Suprapubic skin (tissue), 4 donors: ENCODE measurements at regions not wholly inside any gene's neighbourhood (a gene's known extent, or its start where the extent isn't known, plus 50 kb on each side); places are given as distances from the start of the nearest gene placed in this dataset.

ENCODE experiments used
- DNase-seq, 2 donors: peaks; one replicate each; pipeline ENCODE4 v3.0.0-alpha.2; 2019; ENCODE audit warnings: low spot score in 2 of 2
- H3K27ac ChIP-seq: fragments of 200-600 bp; sonication (generic); one replicate; pipeline ENCODE4 v1.5.1; 2019
- H3K27me3 ChIP-seq: fragments of 200-600 bp; sonication (generic); one replicate; pipeline ENCODE4 v1.5.1; 2019
- H3K36me3 ChIP-seq: fragments of 200-600 bp; sonication (generic); one replicate; pipeline ENCODE4 v1.5.1; 2019
- H3K4me1 ChIP-seq: fragments of 200-600 bp; sonication (generic); one replicate; pipeline ENCODE4 v1.5.1; 2019
- H3K4me3 ChIP-seq: fragments of 200-600 bp; sonication (generic); one replicate; pipeline ENCODE4 v1.5.1; 2019; ENCODE audit warnings: mild to moderate bottlenecking
- H3K9me3 ChIP-seq: fragments of 200-600 bp; sonication (generic); one replicate; pipeline ENCODE4 v1.5.1; 2019
- EP300 ChIP-seq: sonication (generic); formaldehyde crosslinking; IDR thresholded peaks from one replicate; pipeline ENCODE4 v1.6.1; 2017; ENCODE audit warnings: antibody characterized with exemption
- POLR2A ChIP-seq, 2 donors: fragments of 450-650 bp; IDR thresholded peaks; one replicate each; pipeline ENCODE4 v1.6.1; 2017; ENCODE audit warnings: antibody characterized with exemption in 2 of 2, mild to moderate bottlenecking in 2 of 2, moderate library complexity in 2 of 2
- POLR2AphosphoS5 ChIP-seq, 3 donors: sonication (generic); formaldehyde crosslinking; IDR thresholded peaks; one replicate each; pipeline ENCODE4 v1.6.1; 2017; ENCODE audit warnings: antibody characterized with exemption in 3 of 3
- WGBS: methylation state at CpG from one replicate; pipeline ENCODE4 v1.1.5; 2018; 5-methylcytosine and 5-hydroxymethylcytosine counted together
- TF ChIP-seq, protein P1 (sequence below), 2 donors: fragments of 200-600 bp in 1 of 2; fragments of 450-650 bp in 1 of 2; sonication (generic) in 1 of 2; IDR thresholded peaks; one replicate each; pipeline ENCODE4 v1.5.1; 2016 to 2019; ENCODE audit warnings: antibody characterized with exemption in 2 of 2, mild to moderate bottlenecking in 1 of 2, moderate library complexity in 1 of 2

DNA sequence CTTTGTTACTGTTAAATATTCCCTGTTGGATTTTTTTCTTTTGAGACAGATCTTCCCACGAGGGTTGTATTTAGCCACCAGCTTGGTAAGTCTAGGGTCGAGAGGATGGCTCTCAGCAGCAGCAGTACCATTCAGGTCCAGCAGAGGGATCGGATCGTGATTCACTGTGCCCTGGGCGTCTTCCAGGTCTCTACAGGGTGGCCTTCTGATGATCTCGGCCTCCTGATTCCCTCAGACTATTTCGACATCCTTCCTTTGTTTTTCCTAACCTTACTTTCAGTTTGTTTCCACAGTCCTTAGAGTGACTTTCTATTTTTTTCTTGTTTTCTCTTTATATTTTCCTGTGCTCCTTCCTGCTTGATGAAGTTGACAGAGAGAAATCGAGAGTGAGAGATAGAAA, 1436.9 kb downstream of the UQCRFS1 start:
- Histone ChIP-seq H3K4me3 (no peak overlapping the region), H3K4me1 (no peaks in the 10 kb centered on the region)
- WGBS: 93% methylated on average over 8 of the region's 8 CpGs

DNA sequence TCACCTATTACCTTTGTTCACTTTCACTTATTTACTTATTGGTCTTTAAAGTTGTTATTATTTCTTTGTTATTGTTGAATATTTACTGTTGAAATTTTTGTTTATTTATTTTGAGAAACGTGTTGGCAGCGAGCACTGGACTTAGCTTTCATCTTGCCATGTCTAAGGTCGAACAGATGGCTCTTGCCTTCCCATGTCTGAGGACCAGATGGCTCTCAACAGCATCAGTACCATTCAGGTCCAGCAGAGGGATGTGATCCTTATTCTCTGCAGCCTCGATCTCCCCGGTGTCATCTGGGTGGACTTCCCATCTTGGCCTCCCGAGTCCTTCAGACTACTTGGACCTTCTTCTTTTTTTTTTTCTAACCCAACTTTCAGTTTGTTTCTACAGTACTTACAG, 1437.6 kb downstream of the UQCRFS1 start:
- DNase-seq: no peak
- 95% methylated on average over 6 of the region's 6 CpGs for WGBS

More for the DNA sequence above, 1436.9 kb downstream of the UQCRFS1 start:
- no peaks in the 10 kb centered on the region for H3K27me3 ChIP-seq
- no peaks in the 10 kb centered on the region for H3K36me3 ChIP-seq
- no peak for DNase-seq
- TF ChIP-seq, protein P1, sequence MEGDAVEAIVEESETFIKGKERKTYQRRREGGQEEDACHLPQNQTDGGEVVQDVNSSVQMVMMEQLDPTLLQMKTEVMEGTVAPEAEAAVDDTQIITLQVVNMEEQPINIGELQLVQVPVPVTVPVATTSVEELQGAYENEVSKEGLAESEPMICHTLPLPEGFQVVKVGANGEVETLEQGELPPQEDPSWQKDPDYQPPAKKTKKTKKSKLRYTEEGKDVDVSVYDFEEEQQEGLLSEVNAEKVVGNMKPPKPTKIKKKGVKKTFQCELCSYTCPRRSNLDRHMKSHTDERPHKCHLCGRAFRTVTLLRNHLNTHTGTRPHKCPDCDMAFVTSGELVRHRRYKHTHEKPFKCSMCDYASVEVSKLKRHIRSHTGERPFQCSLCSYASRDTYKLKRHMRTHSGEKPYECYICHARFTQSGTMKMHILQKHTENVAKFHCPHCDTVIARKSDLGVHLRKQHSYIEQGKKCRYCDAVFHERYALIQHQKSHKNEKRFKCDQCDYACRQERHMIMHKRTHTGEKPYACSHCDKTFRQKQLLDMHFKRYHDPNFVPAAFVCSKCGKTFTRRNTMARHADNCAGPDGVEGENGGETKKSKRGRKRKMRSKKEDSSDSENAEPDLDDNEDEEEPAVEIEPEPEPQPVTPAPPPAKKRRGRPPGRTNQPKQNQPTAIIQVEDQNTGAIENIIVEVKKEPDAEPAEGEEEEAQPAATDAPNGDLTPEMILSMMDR (IDR thresholded peaks at IDR 0.05): no peak
- TF ChIP-seq POLR2AphosphoS5 (IDR thresholded peaks at IDR 0.05) (no peak), EP300 (no peak), POLR2A (IDR thresholded peaks at IDR 0.05) (no peak)
- no peak overlapping the region for H3K27ac ChIP-seq
- peaks cover 30% of the 10 kb centered on the region for H3K9me3 ChIP-seq

DNA sequence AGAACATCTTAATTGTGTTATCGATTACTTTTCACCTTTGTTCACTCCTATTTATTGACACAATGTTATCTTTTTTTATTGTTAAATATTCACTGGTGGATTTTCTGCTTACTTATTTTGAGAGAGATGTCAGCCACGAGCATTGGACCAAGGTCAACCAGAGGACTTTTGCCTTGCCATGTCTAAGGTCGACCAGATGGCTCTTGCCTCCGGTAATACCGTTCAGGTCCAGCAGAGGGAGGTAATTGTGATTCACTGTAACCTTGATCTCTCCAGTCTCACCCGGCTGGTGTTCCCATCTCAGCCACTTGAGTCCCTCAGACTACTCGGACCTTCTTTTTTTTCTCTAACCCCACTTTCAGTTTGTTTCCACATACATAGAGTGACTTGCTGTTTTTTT, 1438.1 kb downstream of the UQCRFS1 start:
- Histone ChIP-seq H3K9me3 (peaks cover 39% of the 10 kb centered on the region), H3K36me3 (no peaks in the 10 kb centered on the region), H3K4me1 (no peaks in the 10 kb centered on the region), H3K27ac (no peak overlapping the region), H3K4me3 (no peak overlapping the region), H3K27me3 (no peaks in the 10 kb centered on the region)
- no peak for TF ChIP-seq POLR2A (IDR thresholded peaks at IDR 0.05)
- TF ChIP-seq EP300: no peak
- no peak for TF ChIP-seq POLR2AphosphoS5 (IDR thresholded peaks at IDR 0.05)
- TF ChIP-seq, protein P1 (IDR thresholded peaks at IDR 0.05): no peak
- no peak for DNase-seq
- 96% methylated on average over 7 of the region's 7 CpGs for WGBS

More for the DNA sequence above, 1437.6 kb downstream of the UQCRFS1 start:
- no peaks in the 10 kb centered on the region for H3K36me3 ChIP-seq
- TF ChIP-seq POLR2AphosphoS5 (IDR thresholded peaks at IDR 0.05) (no peak), POLR2A (IDR thresholded peaks at IDR 0.05) (no peak), EP300 (no peak)
- TF ChIP-seq, protein P1 (IDR thresholded peaks at IDR 0.05): no peak
- H3K27ac ChIP-seq: no peak overlapping the region
- no peaks in the 10 kb centered on the region for H3K27me3 ChIP-seq
- H3K9me3 ChIP-seq: peaks cover 36% of the 10 kb centered on the region
- no peak overlapping the region for H3K4me3 ChIP-seq
- H3K4me1 ChIP-seq: no peaks in the 10 kb centered on the region

DNA sequence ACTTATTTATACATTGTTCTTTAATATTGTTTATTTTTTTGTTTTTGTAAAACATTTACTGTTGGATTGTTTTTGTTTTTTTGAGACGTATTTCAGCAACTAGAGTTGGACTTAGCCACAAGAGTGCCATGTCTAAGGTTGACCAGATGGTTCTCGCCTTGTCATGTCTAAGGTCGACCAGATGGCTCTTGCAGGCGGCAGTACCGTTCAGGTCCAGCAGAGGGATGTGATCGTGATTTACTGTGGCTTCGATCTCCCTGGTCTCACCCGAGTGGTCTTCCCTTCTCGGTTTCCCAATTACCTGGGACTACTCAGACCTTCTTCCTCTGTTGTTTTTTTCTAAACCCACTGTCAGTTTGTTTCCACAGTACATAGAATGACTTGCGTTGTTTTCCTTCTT, 1438.6 kb downstream of the UQCRFS1 start:
- H3K9me3 ChIP-seq: peaks cover 39% of the 10 kb centered on the region
- DNase-seq: no peak
- H3K4me3 ChIP-seq: no peak overlapping the region
- no peaks in the 10 kb centered on the region for H3K27me3 ChIP-seq
- 95% methylated on average over 10 of the region's 10 CpGs for WGBS
- H3K27ac ChIP-seq: no peak overlapping the region
- no peaks in the 10 kb centered on the region for H3K36me3 ChIP-seq
- no peaks in the 10 kb centered on the region for H3K4me1 ChIP-seq
- TF ChIP-seq POLR2AphosphoS5 (IDR thresholded peaks at IDR 0.05): no peak
- no peak for TF ChIP-seq EP300
- TF ChIP-seq, protein P1 (IDR thresholded peaks at IDR 0.05): no peak
- TF ChIP-seq POLR2A (IDR thresholded peaks at IDR 0.05): no peak

DNA sequence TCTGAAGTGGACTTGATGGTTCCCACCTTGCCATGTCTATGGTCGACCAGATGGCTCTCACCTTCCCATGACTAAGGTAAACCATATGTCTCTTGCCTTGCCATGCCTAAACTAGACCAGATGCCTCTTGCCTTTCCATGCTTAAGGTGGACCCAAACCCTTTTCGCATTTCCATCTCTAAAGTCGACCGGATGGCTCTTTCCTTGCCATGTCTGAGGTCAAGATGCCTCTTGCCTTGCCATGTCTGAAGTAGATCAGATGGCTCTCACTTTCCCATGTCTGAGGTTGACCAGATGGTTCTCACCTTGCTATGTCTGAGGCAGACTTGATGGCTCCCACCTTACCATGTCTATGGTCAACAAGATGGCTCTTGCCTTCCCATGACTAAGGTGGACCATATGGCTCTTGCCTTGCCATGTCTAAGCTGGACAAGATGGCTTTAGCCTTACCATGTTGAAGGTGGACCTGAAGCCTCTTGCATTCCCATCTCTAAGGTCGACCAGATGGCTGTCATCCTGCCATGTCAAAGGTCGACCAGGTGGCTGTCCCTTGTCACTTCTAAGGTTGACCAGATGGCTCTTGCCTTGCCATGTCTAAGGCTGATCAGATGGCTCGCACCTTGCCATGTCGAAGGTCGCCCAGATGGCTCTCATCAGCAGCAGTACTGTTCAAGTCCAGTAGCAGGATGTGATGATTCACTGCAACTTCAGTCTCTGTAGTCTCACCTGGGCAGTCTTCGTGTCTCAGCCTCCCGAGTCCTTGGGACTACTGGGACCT, 1439.4 kb downstream of the UQCRFS1 start:
- no peak for DNase-seq
- peaks cover 39% of the 10 kb centered on the region for H3K9me3 ChIP-seq
- 80% methylated on average over 10 of the region's 11 CpGs for WGBS

More for the DNA sequence above, 1439.4 kb downstream of the UQCRFS1 start:
- H3K36me3 ChIP-seq: no peaks in the 10 kb centered on the region
- no peak overlapping the region for H3K27ac ChIP-seq
- TF ChIP-seq POLR2AphosphoS5 (IDR thresholded peaks at IDR 0.05) (no peak), EP300 (no peak), POLR2A (IDR thresholded peaks at IDR 0.05) (no peak)
- TF ChIP-seq, protein P1 (IDR thresholded peaks at IDR 0.05): no peak
- H3K4me1 ChIP-seq: no peaks in the 10 kb centered on the region
- H3K4me3 ChIP-seq: no peak overlapping the region
- H3K27me3 ChIP-seq: no peaks in the 10 kb centered on the region
